Spinal cord (tissue), 9 donors: ENCODE measurements at regions not wholly inside any gene's neighbourhood (a gene's known extent, or its start where the extent isn't known, plus 50 kb on each side); places are given as distances from the start of the nearest gene placed in this dataset.
"Not testable (repeated sequence)": the region's sequence is repeated elsewhere in the genome, so short reads cannot be mapped to it uniquely, and the experiment has no call there.

ENCODE experiments used
- DNase-seq, 6 donors: peaks; one replicate each; pipeline versions ENCODE4 v3.0.0 to v3.0.0-alpha.2; 2013 to 2015; ENCODE audit warnings: low spot score in 6 of 6, low read depth in 4 of 6
- H3K27ac ChIP-seq: one replicate; pipeline ENCODE4 v1.5.1; 2013; ENCODE audit warnings: low read depth, low read length, control low read depth
- H3K27me3 ChIP-seq: one replicate; pipeline ENCODE4 v1.6.1; 2013; ENCODE audit warnings: low read length; ENCODE audit not compliant: control insufficient read depth, insufficient read depth
- H3K36me3 ChIP-seq: one replicate; pipeline ENCODE4 v1.6.1; 2013; ENCODE audit warnings: low read length; ENCODE audit not compliant: control insufficient read depth, insufficient read depth
- H3K4me1 ChIP-seq: one replicate; pipeline ENCODE4 v1.6.1; 2013; ENCODE audit warnings: low read length; ENCODE audit not compliant: control insufficient read depth, insufficient read depth
- H3K4me3 ChIP-seq: one replicate; pipeline ENCODE4 v1.5.1; 2013; ENCODE audit warnings: low read depth, low read length, control low read depth
- H3K9me3 ChIP-seq: one replicate; pipeline ENCODE4 v1.6.1; 2013; ENCODE audit warnings: low read length; ENCODE audit not compliant: control insufficient read depth, insufficient read depth
- WGBS: methylation state at CpG from one replicate; pipeline ENCODE4 v1.1.5; 2013; ENCODE audit warnings: missing lambda C conversion rate; ENCODE audit not compliant: insufficient coverage; 5-methylcytosine and 5-hydroxymethylcytosine counted together
- donor health status: healthy.

DNA sequence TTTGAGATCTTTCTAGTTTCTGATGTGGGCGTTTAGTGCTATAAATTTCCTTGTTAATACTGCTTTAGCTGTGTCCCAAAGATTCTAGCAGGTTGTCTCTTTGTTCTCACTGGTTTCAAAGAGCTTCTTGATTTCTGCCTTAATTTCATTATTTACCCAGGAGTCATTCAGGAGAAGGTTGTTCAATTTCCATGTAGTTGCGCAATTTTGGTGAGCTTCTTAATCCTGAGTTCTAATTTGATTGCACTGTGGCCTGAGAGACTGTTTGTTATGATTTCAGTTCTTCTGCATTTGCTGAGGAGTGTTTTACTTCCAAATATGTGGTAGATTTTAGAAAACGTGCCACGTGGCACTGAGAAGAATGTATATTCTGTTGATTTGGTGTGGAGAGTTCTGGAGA, 254.6 kb downstream of the ADGRL2 start:
- H3K27ac ChIP-seq, H3K4me1 ChIP-seq, H3K36me3 ChIP-seq, H3K4me3 ChIP-seq, H3K27me3 ChIP-seq, DNase-seq, H3K9me3 ChIP-seq: not testable (repeated sequence)
- WGBS, result 94% methylated on average over 4 of the region's 4 CpGs

- Histone ChIP-seq H3K9me3 (no peaks in the 10 kb centered on the region), H3K4me3 (no peak overlapping the region), H3K27me3 (no peaks in the 10 kb centered on the region), H3K4me1 (no peaks in the 10 kb centered on the region), H3K36me3 (no peaks in the 10 kb centered on the region), H3K27ac (no peak overlapping the region)
- WGBS, result no CpG with 5 or more reads among the region's 1 CpG
- no peak for DNase-seq
Measured at GRCh38 chr1:82052563-82052962, 251.8 kb downstream of the ADGRL2 start.

DNA sequence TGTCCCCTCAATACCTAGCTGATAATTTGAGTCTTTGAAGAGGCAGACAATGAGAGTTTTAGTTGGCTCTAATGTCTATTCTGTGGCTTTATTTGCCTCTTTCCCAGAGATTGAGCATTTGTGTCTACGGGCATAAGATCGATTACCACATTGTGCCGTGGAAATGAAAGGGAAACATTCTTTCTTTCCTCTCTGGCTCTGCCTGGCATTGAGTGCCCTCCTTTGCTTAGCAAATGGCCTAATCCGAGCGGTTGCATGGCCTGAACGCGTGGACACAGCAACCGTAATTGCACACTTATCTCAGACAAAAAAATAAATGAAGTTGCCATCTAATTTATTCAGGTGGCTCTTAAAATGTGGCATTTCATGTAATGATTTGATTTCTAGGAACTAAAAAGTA, 247.9 kb downstream of the ADGRL2 start:
- H3K27ac ChIP-seq, result no peak overlapping the region
- no peaks in the 10 kb centered on the region for H3K27me3 ChIP-seq
- no peaks in the 10 kb centered on the region for H3K36me3 ChIP-seq
- DNase-seq, result peak in 2 of 6 donors; percentile 29 to 72
- H3K4me1 ChIP-seq, result no peaks in the 10 kb centered on the region
- 26% methylated on average over 3 of the region's 8 CpGs for WGBS
- H3K4me3 ChIP-seq, result no peak overlapping the region
- no peaks in the 10 kb centered on the region for H3K9me3 ChIP-seq

DNA sequence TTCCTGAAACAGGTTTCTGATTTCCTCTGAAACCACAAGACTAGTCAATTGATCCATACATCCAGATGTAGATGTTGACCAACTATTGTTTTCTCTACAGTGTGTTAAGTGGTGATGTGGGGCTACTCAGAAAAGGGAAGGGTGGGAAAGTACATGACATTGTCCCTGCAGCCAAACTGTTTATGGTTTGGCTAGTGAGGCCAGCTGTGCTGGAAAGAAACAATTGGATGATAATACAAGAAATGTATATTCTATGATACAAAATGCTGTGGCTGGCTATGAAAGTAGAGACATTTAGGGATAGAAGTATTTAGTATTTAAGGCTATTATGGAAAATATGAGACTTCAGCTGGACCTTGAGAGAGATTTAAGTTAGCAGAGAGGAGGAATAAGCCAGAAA, 244.5 kb downstream of the ADGRL2 start:
- H3K27ac ChIP-seq, result no peak overlapping the region
- no peak overlapping the region for H3K4me3 ChIP-seq
- no peak for DNase-seq

DNA sequence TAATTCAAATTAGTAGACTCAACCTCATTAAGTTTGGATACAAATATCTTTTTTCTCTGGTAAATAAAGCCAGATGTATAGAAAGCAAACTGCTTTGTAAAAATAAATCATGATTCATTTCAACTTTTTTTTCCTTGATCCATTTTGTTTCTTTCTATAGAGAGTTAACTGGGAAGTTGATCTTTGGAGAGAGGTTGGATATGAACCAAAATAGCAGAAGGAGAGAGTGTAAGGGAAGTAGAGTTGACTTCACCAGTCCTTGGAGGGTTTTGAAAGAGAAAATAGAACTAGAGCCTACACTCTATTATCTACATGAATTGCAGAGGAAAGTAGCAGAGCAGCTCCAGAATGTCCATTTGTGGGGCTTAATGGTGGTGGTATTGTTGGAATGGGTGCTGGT, 243.8 kb downstream of the ADGRL2 start:
- Histone ChIP-seq H3K36me3 (no peaks in the 10 kb centered on the region), H3K4me3 (no peak overlapping the region), H3K4me1 (no peaks in the 10 kb centered on the region), H3K9me3 (no peaks in the 10 kb centered on the region), H3K27ac (no peak overlapping the region), H3K27me3 (no peaks in the 10 kb centered on the region)
- DNase-seq, result no peak

More for the DNA sequence above, 244.5 kb downstream of the ADGRL2 start:
- H3K36me3 ChIP-seq, result no peaks in the 10 kb centered on the region
- no peaks in the 10 kb centered on the region for H3K27me3 ChIP-seq
- H3K4me1 ChIP-seq, result no peaks in the 10 kb centered on the region
- no peaks in the 10 kb centered on the region for H3K9me3 ChIP-seq

GRCh38 chr1:82044111-82044510, 243.4 kb downstream of the ADGRL2 start:
- Histone ChIP-seq H3K4me1 (no peaks in the 10 kb centered on the region), H3K36me3 (no peaks in the 10 kb centered on the region), H3K4me3 (no peak overlapping the region), H3K27ac (no peak overlapping the region), H3K9me3 (no peaks in the 10 kb centered on the region), H3K27me3 (no peaks in the 10 kb centered on the region)
- WGBS, result no CpG with 5 or more reads among the region's 3 CpGs
- no peak for DNase-seq

GRCh38 chr1:82042306-82043060, 241.7 kb downstream of the ADGRL2 start:
- no peaks in the 10 kb centered on the region for H3K36me3 ChIP-seq
- 78% methylated on average over 1 of the region's 4 CpGs for WGBS
- H3K4me3 ChIP-seq, result no peak overlapping the region
- H3K9me3 ChIP-seq, result no peaks in the 10 kb centered on the region
- H3K27me3 ChIP-seq, result no peaks in the 10 kb centered on the region
- DNase-seq, result no peak
- H3K27ac ChIP-seq, result no peak overlapping the region
- no peaks in the 10 kb centered on the region for H3K4me1 ChIP-seq
